Activated T-helper 17 cell treated with anti-CD3 and anti-CD28 coated beads, Interleukin-2, amount 50 U/mL, for 72 hours (primary cell): ENCODE measurements at regions not wholly inside any gene's neighbourhood (a gene's known extent, or its start where the extent isn't known, plus 50 kb on each side); places are given as distances from the start of the nearest gene placed in this dataset.
"Not testable (repeated sequence)": the region's sequence is repeated elsewhere in the genome, so short reads cannot be mapped to it uniquely, and the experiment has no call there.

ENCODE experiments used
- ATAC-seq: fragments of 150-1000 bp; cut with Tn5 transposase; replicated peaks from 2 replicates; pipeline ENCODE4 v1.10.0; 2021; ENCODE audit warnings: mild to moderate bottlenecking, moderate library complexity
- H3K27ac Mint-ChIP-seq: one replicate; pipeline ENCODE4 v1.8.0; 2022; ENCODE audit warnings: mixed read lengths
- H3K27me3 Mint-ChIP-seq: one replicate; pipeline ENCODE4 v1.8.0; 2022; ENCODE audit warnings: mixed read lengths
- H3K36me3 Mint-ChIP-seq: one replicate; pipeline ENCODE4 v1.8.0; 2022; ENCODE audit warnings: low read depth, mild to moderate bottlenecking, mixed read lengths
- H3K4me1 Mint-ChIP-seq: one replicate; pipeline ENCODE4 v1.8.0; 2022; ENCODE audit warnings: mixed read lengths
- H3K4me3 Mint-ChIP-seq: one replicate; pipeline ENCODE4 v1.8.0; 2022; ENCODE audit warnings: mild to moderate bottlenecking, mixed read lengths
- H3K9me3 Mint-ChIP-seq: one replicate; pipeline ENCODE4 v1.8.0; 2022; ENCODE audit warnings: mixed read lengths

DNA sequence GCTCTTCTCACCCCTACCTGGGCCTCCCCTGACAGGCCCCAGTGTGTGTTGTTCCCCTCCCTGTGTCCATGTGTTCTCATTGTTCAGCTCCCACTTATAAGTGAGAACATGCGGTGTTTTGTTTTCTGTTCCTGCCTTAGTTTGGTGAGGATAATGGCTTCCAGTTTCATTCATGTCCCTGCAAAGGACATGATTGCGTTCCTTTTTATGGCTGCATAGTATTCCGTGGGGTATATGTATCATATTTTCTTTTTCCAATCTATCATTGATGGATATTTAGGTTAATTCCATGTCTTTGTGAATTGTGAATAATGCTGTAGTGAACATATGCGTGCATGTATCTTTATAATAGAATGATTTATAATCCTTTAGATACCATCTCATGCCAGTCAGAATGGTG is 159.4 kb upstream of the RPS23 start:
- H3K36me3 Mint-ChIP-seq, H3K27ac Mint-ChIP-seq, H3K9me3 Mint-ChIP-seq, ATAC-seq, H3K4me1 Mint-ChIP-seq, H3K27me3 Mint-ChIP-seq, H3K4me3 Mint-ChIP-seq: not testable (repeated sequence)

DNA sequence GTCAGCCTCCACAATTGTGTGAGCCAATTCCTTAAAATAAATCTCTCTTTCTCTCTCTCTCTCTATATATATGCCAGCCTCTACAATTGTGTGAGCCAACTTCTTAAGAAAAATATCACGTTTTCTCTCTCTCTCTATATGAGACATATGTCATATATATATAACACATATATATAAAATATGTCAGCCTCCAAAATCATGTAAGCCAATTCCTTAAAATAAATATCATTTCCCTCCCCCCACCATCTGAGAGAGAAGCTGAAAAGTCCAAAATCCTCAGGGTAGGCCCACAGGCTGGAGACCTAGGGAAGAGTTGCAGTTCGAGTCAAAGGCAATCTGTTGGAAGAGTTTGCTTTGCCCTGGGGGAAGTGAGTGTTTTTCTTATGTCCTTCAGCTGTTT is 158.1 kb upstream of the RPS23 start:
- Mint-ChIP-seq H3K27me3 (no peaks in the 10 kb centered on the region), H3K9me3 (no peaks in the 10 kb centered on the region), H3K36me3 (no peaks in the 10 kb centered on the region), H3K4me1 (no peaks in the 10 kb centered on the region), H3K27ac (no peak overlapping the region), H3K4me3 (no peak overlapping the region)
- no peak for ATAC-seq

DNA sequence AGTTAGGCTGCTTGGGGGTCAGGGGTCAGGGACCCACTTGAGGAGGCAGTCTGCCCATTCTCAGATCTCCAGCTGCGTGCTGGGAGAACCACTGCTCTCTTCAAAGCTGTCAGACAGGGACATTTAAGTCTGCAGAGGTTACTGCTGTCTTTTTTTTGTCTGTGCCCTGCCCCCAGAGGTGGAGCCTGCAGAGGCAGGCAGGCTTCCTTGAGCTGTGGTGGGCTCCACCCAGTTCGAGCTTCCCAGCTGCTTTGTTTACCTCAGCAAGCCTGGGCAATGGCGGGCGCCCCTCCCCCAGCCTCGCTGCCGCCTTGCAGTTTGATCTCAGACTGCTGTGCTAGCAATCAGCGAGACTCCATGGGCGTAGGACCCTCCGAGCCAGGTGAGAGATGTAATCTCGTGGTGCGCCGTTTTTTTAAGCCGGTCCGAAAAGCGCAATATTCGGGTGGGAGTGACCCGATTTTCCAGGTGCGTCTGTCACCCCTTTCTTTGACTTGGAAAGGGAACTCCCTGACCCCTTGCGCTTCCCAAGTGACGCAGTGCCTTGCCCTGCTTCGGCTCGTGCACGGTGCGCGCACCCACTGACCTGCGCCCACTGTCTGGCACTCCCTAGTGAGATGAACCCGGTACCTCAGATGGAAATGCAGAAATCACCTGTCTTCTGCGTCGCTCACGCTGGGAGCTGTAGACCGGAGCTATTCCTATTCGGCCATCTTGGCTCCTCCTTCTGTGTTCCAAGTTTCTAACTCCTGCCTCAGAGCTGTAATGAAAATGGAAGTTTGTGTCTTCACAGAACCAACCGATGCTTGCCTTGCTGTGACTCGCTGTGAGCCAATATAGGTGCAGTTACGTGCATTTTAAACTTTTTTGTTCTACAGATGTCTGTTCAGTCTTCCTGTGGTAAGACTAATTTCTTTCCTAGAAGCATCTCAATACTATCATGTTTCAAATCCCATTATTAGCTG is 156.8 kb upstream of the RPS23 start:
- H3K27ac Mint-ChIP-seq, H3K4me1 Mint-ChIP-seq, ATAC-seq, H3K9me3 Mint-ChIP-seq, H3K27me3 Mint-ChIP-seq, H3K4me3 Mint-ChIP-seq, H3K36me3 Mint-ChIP-seq: not testable (repeated sequence)

DNA sequence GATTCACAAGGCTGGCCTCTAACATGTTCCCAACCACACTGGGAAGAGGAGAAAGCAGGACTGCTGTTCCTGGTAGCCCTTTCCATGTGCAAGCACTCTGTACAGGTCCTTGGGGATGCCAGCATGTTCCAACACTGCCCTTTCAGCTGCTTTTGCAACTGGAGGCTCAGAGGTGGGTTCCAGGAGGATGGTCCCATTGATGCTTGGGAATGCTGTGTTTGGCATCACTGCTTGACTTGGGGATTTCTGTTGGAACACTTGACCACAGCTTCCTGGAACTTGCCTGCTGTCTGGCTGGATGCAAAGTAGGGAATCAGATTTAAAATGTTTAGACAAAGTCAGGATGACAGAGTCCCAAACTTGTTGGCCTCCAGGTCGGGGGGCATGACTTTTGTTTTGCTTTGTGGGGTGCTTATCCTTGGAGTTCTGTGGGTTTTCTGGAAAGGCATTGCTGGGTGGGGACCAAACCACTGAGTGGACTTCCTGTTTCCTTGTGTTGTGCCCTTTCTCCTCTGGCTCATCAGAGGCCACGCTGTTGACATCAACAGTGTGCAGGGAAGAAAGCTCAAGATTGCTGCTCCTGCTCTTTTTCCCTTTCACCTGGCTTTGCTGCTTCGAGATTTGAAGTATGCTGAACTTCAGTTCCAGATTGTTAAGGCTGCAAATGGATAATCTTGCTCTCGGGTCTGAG is 148.5 kb upstream of the RPS23 start:
- Mint-ChIP-seq H3K4me1 (no peaks in the 10 kb centered on the region), H3K27me3 (no peaks in the 10 kb centered on the region), H3K27ac (no peak overlapping the region), H3K36me3 (no peaks in the 10 kb centered on the region), H3K9me3 (no peaks in the 10 kb centered on the region), H3K4me3 (no peak overlapping the region)
- ATAC-seq: no peak

- Mint-ChIP-seq H3K4me3 (no peak overlapping the region), H3K27ac (no peak overlapping the region), H3K36me3 (no peaks in the 10 kb centered on the region), H3K4me1 (no peaks in the 10 kb centered on the region), H3K27me3 (no peaks in the 10 kb centered on the region), H3K9me3 (no peaks in the 10 kb centered on the region)
- ATAC-seq: no peak
Observed at GRCh38 chr5:82425591-82425990, 147.4 kb upstream of the RPS23 start.

DNA sequence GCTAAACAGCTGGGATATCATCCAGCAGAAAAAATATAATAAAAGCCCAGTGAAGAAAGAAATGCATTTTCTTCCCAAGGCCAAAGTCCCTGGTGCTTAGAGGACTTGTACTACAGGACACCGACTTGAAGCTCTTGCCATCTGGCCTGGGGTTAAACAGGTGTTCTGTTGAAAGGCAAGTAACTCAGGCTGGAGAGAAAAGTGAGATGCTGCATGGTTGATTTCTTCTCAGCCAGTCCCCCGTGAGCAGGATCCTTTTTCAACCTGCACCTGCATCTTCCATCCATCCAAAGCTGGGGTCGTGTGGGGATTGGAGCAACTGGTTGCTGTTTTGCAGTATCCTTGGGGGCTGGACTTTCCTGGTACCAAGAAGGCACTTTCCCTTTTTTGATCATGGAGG is 146.1 kb upstream of the RPS23 start:
- Mint-ChIP-seq H3K36me3 (no peaks in the 10 kb centered on the region), H3K27me3 (no peaks in the 10 kb centered on the region), H3K4me3 (no peak overlapping the region), H3K27ac (no peak overlapping the region), H3K4me1 (no peaks in the 10 kb centered on the region), H3K9me3 (no peaks in the 10 kb centered on the region)
- no peak for ATAC-seq

DNA sequence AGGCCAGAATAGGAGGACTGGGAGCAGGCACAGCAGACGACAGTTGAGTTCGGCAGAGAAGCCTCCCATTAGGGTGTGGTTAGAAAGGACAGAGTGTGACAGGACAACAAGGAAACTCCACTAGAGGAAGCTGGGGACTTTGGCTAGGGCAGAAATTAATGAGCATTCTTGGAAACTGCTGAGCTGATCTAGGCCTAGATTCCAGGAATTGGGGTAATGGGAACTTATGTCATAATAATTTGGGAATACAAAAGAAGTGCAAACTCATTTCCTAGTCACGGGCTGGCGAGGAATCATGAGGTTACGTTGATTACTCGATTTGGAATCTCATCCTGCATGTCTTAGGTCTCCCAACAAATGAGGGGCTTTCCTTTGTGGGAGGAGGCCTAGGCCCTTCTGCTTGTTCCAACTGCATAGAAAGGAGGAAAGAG is 144.6 kb upstream of the RPS23 start:
- no peaks in the 10 kb centered on the region for H3K4me1 Mint-ChIP-seq
- H3K36me3 Mint-ChIP-seq: no peaks in the 10 kb centered on the region
- H3K27me3 Mint-ChIP-seq: no peaks in the 10 kb centered on the region
- H3K9me3 Mint-ChIP-seq: no peaks in the 10 kb centered on the region
- H3K27ac Mint-ChIP-seq: no peak overlapping the region
- no peak overlapping the region for H3K4me3 Mint-ChIP-seq
- no peak for ATAC-seq

DNA sequence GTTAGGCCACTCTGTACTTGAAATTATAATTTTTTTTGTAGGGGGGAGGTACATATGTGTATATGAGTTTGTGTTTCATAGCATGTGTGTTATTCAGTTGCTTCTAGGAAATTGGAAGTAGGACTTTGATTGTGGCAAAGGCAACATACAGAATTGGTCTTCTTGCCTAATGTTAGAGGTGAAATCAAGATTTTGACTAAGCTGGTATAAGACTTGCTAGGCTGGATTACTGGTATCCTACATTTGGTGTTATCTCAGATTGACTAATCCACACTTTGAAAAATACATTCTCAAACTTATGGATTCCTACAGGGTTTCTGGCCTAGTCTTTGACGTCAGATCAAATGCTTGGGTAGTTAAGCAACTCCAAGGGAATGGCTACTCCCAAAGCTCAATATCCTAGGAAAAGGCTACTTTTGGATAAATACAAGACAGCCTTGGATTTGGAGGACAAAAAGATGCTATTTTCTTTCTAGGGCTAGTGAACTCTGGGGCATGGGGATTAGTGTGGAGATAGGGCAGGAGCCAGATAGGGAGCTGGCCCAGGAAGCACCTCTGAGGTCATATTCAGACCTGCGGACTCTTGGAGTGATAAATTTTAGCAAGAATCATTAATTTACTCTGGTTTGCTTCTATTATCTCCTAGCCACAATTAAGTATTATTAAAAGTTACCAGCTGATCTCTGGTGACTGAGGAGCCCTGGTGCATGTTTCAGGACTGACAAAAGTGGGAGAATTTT is 144.0 kb upstream of the RPS23 start:
- H3K36me3 Mint-ChIP-seq: no peaks in the 10 kb centered on the region
- H3K4me3 Mint-ChIP-seq: no peak overlapping the region
- ATAC-seq: no peak
- no peak overlapping the region for H3K27ac Mint-ChIP-seq
- no peaks in the 10 kb centered on the region for H3K27me3 Mint-ChIP-seq
- H3K9me3 Mint-ChIP-seq: no peaks in the 10 kb centered on the region
- no peaks in the 10 kb centered on the region for H3K4me1 Mint-ChIP-seq

DNA sequence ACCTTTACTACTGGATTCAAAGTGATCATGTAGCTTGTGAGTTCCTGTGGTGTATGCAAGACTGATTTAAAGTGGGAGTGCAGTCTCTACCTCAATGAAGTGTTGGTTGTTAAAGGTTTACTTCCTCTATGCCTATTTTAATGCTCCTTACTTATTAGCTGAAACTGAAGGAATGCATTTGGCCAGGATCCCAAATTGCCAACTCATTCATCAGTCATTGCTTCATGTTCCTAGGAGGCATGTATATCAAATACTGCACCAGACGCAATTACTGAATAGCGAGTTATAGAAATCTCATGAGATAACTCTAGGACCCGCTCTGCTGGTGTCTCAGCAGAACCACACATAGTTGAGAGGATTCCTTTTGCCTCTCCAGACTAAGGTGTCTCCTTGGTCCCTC is 143.0 kb upstream of the RPS23 start:
- ATAC-seq: no peak
- no peaks in the 10 kb centered on the region for H3K4me1 Mint-ChIP-seq
- H3K27ac Mint-ChIP-seq: no peak overlapping the region
- no peaks in the 10 kb centered on the region for H3K27me3 Mint-ChIP-seq
- no peaks in the 10 kb centered on the region for H3K36me3 Mint-ChIP-seq
- H3K4me3 Mint-ChIP-seq: no peak overlapping the region
- no peaks in the 10 kb centered on the region for H3K9me3 Mint-ChIP-seq

- not testable (repeated sequence) for H3K36me3 Mint-ChIP-seq, H3K4me3 Mint-ChIP-seq, H3K4me1 Mint-ChIP-seq, H3K9me3 Mint-ChIP-seq, ATAC-seq, H3K27ac Mint-ChIP-seq, H3K27me3 Mint-ChIP-seq
Observed at GRCh38 chr5:82420524-82420923, 142.4 kb upstream of the RPS23 start.

- H3K4me3 Mint-ChIP-seq: no peak overlapping the region
- no peak for ATAC-seq
- peaks cover 4% of the 10 kb centered on the region for H3K9me3 Mint-ChIP-seq
Observed at GRCh38 chr5:82419559-82420332, 141.6 kb upstream of the RPS23 start.

GRCh38 chr5:82418608-82418950 is 140.4 kb upstream of the RPS23 start:
- Mint-ChIP-seq H3K27ac (no peak overlapping the region), H3K4me3 (no peak overlapping the region), H3K9me3 (peaks cover 4% of the 10 kb centered on the region), H3K4me1 (no peaks in the 10 kb centered on the region), H3K27me3 (no peaks in the 10 kb centered on the region), H3K36me3 (no peaks in the 10 kb centered on the region)
- no peak for ATAC-seq

More at GRCh38 chr5:82419559-82420332, 141.6 kb upstream of the RPS23 start:
- no peaks in the 10 kb centered on the region for H3K4me1 Mint-ChIP-seq
- H3K27ac Mint-ChIP-seq: no peak overlapping the region
- H3K36me3 Mint-ChIP-seq: no peaks in the 10 kb centered on the region
- no peaks in the 10 kb centered on the region for H3K27me3 Mint-ChIP-seq

GRCh38 chr5:82417776-82418607 is 139.8 kb upstream of the RPS23 start:
- no peaks in the 10 kb centered on the region for H3K27me3 Mint-ChIP-seq
- H3K4me1 Mint-ChIP-seq: no peaks in the 10 kb centered on the region
- no peaks in the 10 kb centered on the region for H3K36me3 Mint-ChIP-seq
- H3K27ac Mint-ChIP-seq: no peak overlapping the region
- H3K4me3 Mint-ChIP-seq: no peak overlapping the region
- no peak for ATAC-seq
- H3K9me3 Mint-ChIP-seq: peaks cover 4% of the 10 kb centered on the region
